NCI-H2081 treated with DMSO at 0.1 percent for 48 hours (cell line): ENCODE measurements at regions not wholly inside any gene's neighbourhood (a gene's known extent, or its start where the extent isn't known, plus 50 kb on each side); places are given as distances from the start of the nearest gene placed in this dataset.
"Not testable (repeated sequence)": the region's sequence is repeated elsewhere in the genome, so short reads cannot be mapped to it uniquely, and the experiment has no call there.

ENCODE experiments used
- DNase-seq: peaks from one replicate; lab custom pipeline; 2025; lab: John Stamatoyannopoulos, UW

- no peak for DNase-seq
These were observed 391.6 kb downstream of the CDH11 start for GRCh38 chr16:64730261-64730660.

DNA sequence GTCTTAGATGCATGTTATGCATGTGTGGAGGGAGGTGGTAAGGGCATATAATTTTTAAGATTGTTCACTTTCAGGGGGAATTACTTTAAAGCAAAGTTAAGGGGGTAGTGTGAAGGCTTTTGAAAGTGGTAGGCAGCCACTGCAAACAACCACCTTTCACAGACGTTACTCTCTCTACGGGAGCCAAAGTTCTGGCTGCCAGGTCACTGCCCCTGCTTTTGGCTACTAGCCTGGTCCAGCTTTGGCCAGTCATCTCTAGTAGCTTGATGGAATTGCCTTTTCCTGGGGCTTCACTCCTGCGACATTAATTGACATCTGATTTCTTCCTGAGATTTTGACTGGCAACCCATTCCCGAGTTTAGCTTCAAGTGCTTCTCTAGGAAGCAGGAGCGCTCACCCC lies 397.5 kb downstream of the CDH11 start:
- no peak for DNase-seq

DNA sequence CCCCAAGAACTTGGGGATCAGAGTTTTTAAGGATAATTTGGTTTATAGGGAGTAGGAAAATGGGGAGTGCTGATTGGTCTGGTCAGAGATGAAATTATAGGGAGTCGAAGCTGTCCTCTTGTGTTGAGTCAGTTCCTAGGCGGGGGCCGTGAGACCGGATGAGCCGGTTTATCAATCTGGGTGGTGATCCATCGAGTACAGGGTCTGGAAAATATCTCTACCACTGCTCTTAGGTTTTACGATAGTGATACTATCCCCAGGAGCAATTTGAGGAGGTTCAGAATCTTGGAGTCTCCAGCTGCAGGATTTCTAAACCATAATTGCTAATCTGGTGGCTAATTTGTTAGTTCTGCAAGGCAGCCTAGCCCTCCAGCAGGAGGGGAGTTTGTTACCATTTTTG lies 403.4 kb downstream of the CDH11 start:
- no peak for DNase-seq

DNA sequence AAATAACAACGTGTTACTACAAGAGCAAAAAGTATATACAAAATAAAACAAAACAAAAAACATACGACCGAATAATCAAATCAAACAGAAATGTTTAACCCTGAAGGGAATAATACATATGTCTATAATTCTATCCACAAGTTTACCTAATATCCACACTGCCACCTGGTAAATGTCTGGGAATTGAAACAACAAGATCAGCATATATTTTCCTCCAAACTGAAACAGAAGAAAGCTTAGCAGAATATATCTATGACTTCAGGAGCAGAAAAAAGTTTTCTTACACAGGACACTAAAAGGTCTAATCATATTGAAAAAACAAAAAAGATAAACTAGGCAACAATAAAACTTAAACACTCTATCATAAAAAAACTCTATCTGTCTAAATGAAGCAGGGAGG lies 404.0 kb downstream of the CDH11 start:
- DNase-seq, result no peak

DNA sequence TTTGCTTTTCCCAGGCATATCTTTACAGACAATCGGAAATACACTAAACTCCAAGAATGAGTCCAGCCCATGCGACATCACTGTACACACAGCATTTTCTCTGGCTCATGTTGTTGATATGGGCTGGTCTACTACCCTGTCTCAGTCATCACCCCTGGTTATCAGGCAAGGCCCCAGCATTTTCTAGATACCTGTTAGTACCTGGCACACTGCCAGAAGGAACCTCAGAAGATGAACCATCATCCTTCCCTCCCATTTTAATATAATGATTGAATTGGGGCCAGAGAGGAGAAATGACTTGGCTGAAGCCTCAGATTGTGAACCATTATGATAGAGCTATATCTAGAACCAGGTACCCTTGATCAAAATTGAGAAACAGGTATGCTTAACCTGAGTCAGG lies 406.2 kb downstream of the CDH11 start:
- DNase-seq, result no peak

- DNase-seq, result no peak
These were observed 409.8 kb downstream of the CDH11 start for GRCh38 chr16:64712026-64712425.

DNA sequence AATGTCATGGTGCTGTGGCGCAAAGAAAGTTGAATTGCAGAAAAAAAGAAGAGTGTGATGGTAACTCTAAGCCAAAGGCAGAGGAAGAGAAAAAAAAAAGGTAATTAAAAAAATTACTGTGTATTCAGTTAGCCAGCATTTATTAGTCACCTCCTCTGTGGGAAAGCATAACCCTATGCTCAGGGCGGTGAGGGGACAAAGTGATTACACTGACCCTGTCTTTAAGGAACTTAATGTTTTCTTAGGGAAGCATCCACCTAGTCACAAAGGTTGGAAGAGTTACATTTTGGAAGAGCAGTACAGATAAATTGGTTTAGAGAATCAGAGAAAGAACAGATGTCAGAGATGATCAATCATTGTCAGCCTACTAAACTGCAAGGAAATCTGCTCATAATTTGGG lies 410.3 kb downstream of the CDH11 start:
- no peak for DNase-seq

DNA sequence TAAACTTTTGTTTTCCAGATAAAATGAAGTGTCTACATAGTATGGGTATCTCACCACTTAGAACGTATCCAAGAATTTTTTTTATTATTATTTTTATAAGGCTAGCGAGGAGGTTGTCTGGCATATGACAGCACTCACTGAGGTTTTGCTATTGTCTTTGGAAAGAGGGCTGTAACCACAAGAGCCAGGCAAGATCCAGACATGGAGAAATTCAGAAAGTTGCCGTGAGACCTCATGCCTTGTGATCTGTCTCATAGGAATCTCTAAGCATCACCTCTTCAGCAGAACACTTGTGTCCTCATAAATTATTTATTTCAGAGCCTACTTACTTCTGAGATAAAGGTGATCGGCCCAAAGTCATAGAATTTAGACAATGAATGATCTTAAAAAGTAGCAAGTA lies 410.8 kb downstream of the CDH11 start:
- DNase-seq, result no peak

- no peak for DNase-seq
These were observed 416.4 kb downstream of the CDH11 start for GRCh38 chr16:64705443-64705842.

GRCh38 chr16:64704386-64704785 lies 417.5 kb downstream of the CDH11 start:
- DNase-seq, result no peak

- no peak for DNase-seq
These were observed 419.4 kb downstream of the CDH11 start for GRCh38 chr16:64702415-64702814.

DNA sequence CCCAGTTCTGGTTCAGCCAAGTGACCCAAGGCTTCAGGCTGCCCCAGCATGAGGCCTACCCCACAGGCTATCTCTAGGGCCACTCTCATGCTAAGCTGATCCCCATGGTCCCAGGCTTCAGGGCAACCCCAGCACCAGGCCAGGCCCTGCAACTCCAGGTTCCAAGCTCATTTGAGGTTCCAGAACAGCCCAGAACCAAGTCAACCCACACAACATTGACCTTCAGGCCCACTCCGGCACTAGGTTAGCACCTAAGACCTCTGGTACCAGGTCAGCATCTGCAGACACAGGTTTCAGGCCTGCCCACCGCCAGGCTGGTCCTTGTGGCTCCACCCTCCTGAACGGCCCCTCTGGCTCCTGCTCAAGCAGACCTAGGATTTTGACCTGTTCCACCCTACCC lies 421.2 kb downstream of the CDH11 start:
- no peak for DNase-seq

DNA sequence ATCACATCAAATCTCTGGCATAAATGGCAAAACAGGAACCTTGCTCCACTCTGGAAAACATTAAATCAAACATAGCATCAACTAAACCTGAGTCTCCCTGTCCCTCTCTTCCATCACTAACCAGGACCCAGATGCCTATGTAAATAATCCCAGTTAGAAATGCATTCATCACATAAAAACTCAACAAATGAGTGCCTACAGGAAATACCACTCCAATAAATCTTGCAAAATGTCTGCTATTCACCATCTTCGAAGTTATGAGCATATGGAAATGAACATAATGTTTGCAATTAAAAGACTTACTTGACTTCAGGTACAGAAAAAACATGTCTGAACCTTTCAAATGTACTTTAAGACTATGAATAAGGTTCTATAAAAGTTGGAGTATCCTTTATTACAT lies 425.0 kb downstream of the CDH11 start:
- no peak for DNase-seq

DNA sequence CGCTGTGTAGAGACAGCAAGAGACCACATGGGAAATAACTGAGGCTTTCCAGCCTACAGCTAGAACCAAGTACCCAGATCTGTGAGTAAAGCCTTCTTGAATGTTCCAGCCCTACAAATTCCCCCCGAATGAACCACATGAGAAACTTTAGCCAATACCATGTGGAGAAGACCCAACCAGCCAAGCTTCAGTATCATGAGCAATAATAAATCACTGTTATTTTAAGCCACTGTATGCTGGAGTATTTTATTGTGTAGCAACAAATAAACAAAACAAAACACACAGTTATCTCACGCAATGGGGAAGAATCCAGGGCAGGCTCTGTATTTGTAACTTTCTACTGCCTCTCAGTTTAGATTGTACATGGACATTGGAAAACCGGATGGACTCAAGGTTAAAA lies 426.2 kb downstream of the CDH11 start:
- no peak for DNase-seq

GRCh38 chr16:64693946-64694345 lies 427.9 kb downstream of the CDH11 start:
- no peak for DNase-seq

DNA sequence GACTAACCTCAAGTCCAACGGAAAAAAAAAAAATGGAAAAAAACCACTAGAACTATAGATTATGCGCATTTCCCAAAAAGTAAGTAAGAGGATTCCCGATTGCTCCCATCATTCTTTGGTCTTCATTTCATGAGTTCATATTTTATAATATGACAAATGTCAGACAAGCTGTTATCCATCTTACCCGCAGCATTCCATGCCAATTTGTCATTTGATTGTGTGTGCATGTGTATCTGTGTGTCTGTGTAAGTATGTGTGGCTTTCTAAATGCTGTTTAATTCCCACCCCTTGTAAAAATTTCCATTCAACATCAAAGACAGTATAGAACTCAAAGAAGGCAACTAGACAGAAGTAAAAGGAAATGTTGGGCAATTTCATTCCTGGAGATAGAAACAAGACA lies 434.1 kb downstream of the CDH11 start:
- no peak for DNase-seq

DNA sequence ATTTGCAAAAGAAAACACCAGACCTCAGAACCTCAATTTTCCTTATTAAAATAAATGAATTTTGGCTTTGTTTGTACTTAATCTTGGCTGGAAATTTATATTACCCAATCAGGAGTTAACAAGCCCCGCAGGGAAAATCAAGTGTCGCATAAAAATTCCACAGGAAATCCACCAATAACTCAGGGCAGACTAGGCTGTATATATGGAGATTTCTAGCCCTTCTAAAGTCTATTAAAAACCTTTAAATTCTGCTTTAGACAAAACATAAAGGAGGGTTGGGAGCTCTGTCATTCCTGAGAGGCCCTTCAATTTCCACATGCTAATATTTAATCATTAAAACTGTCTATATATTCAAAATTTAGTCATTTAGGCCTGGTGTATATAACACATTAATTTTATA lies 434.7 kb downstream of the CDH11 start:
- DNase-seq, result no peak

DNA sequence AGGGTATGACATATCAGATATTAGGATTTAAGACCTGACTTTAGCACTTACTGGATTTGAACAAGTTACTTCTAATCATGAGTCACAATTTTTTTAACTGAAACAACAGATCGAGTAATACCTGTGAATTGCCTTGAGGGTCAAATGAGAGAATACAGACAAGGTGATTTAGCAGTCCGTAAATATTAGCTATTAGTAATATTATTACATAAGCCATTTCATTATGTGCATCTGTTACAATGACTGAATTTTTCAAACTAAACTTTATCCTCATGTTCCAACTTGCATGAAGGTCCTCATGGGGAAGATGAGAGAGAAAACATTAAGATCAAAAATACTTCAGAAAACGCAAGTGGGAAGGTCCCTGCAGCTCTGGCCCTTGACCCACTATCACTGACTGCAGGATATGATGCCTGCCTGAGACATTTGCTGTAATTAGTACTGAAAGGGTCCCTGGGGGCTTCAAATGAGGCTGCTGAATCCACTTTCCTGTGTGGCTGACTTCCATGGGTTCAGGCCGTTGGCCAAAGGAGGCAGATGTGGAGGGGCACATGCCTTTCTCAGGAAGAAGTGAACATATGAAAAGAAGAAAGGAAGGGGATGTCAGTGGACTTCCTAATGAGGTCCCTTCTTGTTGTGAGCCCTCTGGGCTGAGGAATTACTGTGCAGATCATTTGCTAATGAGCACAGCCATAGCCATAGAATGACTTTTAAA lies 441.7 kb downstream of the CDH11 start:
- no peak for DNase-seq

DNA sequence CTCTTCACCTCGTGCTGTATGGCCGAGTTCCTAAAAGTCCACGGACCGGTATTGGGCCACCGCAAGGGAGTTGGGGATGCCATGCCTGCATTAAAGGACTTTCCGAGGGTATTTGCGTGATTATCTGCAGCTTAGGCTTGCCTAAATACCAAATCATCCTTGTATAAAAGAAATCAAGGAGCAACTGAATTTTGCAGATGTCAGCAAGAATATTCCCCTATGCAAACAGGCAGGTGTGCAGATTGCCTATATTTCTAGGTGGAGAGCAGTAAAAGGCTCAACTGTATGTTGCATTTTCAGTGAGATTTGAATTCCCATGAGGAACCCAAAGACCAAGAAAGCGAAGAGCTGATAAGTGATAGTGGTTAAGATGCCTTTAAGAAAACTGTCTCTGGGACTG lies 452.3 kb downstream of the CDH11 start:
- DNase-seq, result no peak

DNA sequence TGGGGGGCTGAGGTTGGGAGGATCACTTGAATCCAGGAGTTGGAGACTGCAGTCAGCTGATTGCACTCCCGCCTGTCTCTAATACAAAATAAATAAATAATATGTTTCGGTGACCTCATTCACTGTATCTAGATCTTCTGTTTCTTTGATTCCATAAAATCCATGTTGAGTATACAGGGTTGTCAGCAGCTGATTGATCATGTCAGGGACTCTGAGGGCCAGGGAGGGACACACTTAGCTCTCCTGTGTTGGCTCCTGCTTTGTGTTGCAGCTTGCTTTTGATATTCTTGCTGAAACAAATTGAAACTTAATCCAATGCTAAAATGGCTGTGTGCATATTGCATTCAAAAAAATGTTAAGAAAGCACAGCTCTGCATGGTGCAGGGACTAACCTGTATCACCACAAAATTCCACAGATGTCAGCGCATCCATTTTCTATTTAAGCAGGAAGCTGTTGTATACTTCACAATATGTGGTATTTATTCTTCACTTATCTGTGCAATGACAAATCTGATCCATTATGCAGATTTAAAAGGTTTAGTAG lies 454.5 kb downstream of the CDH11 start:
- DNase-seq, result no peak

DNA sequence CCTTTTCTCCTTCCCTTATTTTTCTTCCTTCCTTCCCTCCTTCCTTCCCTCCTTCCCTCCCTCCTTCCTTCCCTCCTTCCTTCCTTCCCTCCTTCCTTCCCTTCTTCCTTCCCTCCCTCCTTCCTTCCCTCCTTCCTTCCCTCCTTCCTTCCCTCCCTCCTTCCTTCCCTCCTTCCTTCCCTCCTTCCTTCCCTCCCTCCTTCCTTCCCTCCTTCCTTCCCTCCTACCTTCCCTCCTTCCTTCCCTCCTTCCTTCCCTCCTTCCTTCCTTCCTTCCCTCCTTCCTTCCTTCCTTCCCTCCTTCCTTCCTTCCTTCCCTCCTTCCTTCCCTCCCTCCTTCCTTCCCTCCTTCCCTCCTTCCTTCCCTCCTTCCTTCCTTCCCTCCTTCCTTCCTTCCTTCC lies 459.6 kb downstream of the CDH11 start:
- DNase-seq, result not testable (repeated sequence)

- DNase-seq, result no peak
These were observed 462.0 kb downstream of the CDH11 start for GRCh38 chr16:64659866-64660265.

GRCh38 chr16:64657316-64658011 lies 464.4 kb downstream of the CDH11 start:
- no peak for DNase-seq

DNA sequence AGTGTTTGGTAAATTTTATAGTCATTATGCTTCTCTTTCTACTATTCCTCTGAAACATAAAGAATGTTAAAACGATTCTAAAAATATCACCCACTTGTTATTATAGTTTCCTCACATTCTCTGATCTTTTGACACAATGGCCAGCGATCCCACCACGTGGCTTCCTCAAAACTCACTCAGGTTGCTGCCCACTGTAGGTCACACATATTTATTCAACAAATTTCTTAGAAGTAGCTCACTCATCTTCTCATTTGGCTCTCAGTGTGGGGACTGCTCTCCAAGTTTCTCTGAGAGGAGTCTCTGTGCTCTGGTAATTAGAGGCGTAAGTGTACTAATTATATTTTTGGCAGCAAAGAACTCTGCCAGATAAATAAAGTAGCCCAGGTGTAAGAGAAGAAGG lies 465.4 kb downstream of the CDH11 start:
- DNase-seq, result no peak
